Endothelial cell of umbilical vein (primary cell): ENCODE measurements at regions not wholly inside any gene's neighbourhood (a gene's known extent, or its start where the extent isn't known, plus 50 kb on each side); places are given as distances from the start of the nearest gene placed in this dataset.

Source experiments
- BruUV-seq: library from RNA; stranded (reverse); fragments of 400-500 nt; replicated peaks from 2 replicates; lab custom pipeline; 2021; lab: Mats Ljungman, UMichigan
- CTCF ChIA-PET: fragments of 300-600, 350-600 bp; sonication (Branson Sonifier 250); formaldehyde crosslinking; loops from one replicate; lab custom pipeline; 2021; ENCODE audit warnings: antibody characterized with exemption, inconsistent platforms; lab: Charles Lee
- POLR2A ChIA-PET: fragments of 300-600, 350-600 bp; sonication (Branson Sonifier 250); formaldehyde crosslinking; loops from one replicate; lab custom pipeline; 2021; ENCODE audit warnings: antibody characterized with exemption, inconsistent platforms; lab: Charles Lee
- DNase-seq: peaks from one replicate; pipeline ENCODE4 v3.0.0-alpha.2; 2011; ENCODE audit warnings: low read depth, low spot score
- FAIRE-seq: peaks from 2 replicates; lab custom pipeline; 2011; peaks lifted over from hg19 to GRCh38; lab: Jason Lieb, UNC
- H2AFZ ChIP-seq: 2 replicates; pipeline ENCODE4 v1.6.0; 2012; ENCODE audit warnings: low read depth, low read length, control low read depth, inconsistent platforms
- H3K27ac ChIP-seq: 2 replicates; pipeline ENCODE4 v1.5.1; 2011; ENCODE audit warnings: low read depth, mild to moderate bottlenecking, control low read depth, low read length, moderate library complexity; ENCODE audit not compliant: insufficient read depth
- H3K27me3 ChIP-seq, 2 experiments: 2 replicates each; pipeline versions ENCODE4 v1.6.0 to v1.6.1; 2011; ENCODE audit warnings: low read length in 2 of 2, mixed read lengths in 1 of 2; ENCODE audit not compliant: control insufficient read depth in 2 of 2, insufficient read depth in 2 of 2
- H3K36me3 ChIP-seq, 2 experiments: 2 replicates in 1 of 2; 3 replicates in 1 of 2; pipeline ENCODE4 v1.5.1; 2011; ENCODE audit warnings: low read length in 2 of 2, mild to moderate bottlenecking in 1 of 2, moderate library complexity in 1 of 2; ENCODE audit not compliant: control insufficient read depth in 2 of 2, insufficient read depth in 2 of 2; ENCODE audit errors: extremely low read depth in 1 of 2
- H3K4me1 ChIP-seq: 3 replicates; pipeline ENCODE4 v1.5.1; 2011; ENCODE audit warnings: mild to moderate bottlenecking, low read length; ENCODE audit not compliant: control insufficient read depth, insufficient read depth; ENCODE audit errors: extremely low read depth
- H3K4me2 ChIP-seq: 2 replicates; pipeline ENCODE4 v1.6.1; 2011; ENCODE audit warnings: low read length, control low read depth, mixed read lengths; ENCODE audit not compliant: insufficient read depth
- H3K4me3 ChIP-seq, 3 experiments: fragments of 200-600 bp in 1 of 3; sonication (generic), shearing (Covaris generic) in 1 of 3; replicated peaks in 1 of 3; 2 replicates each; pipeline ENCODE4 v1.5.1; 2011 to 2016; ENCODE audit warnings: control low read depth in 3 of 3, low read length in 3 of 3, mild to moderate bottlenecking in 2 of 3, inconsistent platforms in 1 of 3, low read depth in 1 of 3, moderate library complexity in 1 of 3; ENCODE audit not compliant: insufficient read depth in 1 of 3
- H3K79me2 ChIP-seq: 2 replicates; pipeline ENCODE4 v1.6.0; 2012; ENCODE audit warnings: low read length, inconsistent platforms; ENCODE audit not compliant: control insufficient read depth, insufficient read depth
- H3K9ac ChIP-seq: replicated peaks from 2 replicates; pipeline ENCODE3; 2011; ENCODE audit warnings: low read length, control low read depth; ENCODE audit not compliant: insufficient read depth; ENCODE audit errors: extremely low read depth
- H3K9me1 ChIP-seq: replicated peaks from 3 replicates; pipeline ENCODE4 v1.6.0; 2011; ENCODE audit warnings: mild to moderate bottlenecking, low read length; ENCODE audit not compliant: control insufficient read depth, insufficient read depth; ENCODE audit errors: extremely low read depth
- H3K9me3 ChIP-seq: replicated peaks from 2 replicates; pipeline ENCODE4 v1.5.1; 2012; ENCODE audit warnings: low read length, inconsistent platforms; ENCODE audit not compliant: control insufficient read depth, insufficient read depth
- H4K20me1 ChIP-seq: replicated peaks from 2 replicates; pipeline ENCODE3; 2011; ENCODE audit warnings: mild to moderate bottlenecking, low read length; ENCODE audit not compliant: control insufficient read depth, insufficient read depth; ENCODE audit errors: extremely low read depth
- GATA2 ChIP-seq: IDR thresholded peaks from 2 replicates; pipeline ENCODE4 v1.7.0; 2011; ENCODE audit warnings: low read depth, mild to moderate bottlenecking, moderate library complexity, mixed read lengths, low read length; ENCODE audit not compliant: insufficient read length, insufficient read depth
- MAX ChIP-seq: IDR thresholded peaks from 2 replicates; pipeline ENCODE4 v1.6.1; 2011; ENCODE audit not compliant: insufficient read depth, insufficient read length
- MYC ChIP-seq: IDR thresholded peaks from one replicate; pipeline ENCODE4 v1.6.1; 2011; ENCODE audit warnings: mild to moderate bottlenecking, low read depth, low read length
- POLR2AphosphoS5 ChIP-seq: IDR thresholded peaks from 2 replicates; pipeline ENCODE4 v1.6.1; 2012; ENCODE audit warnings: low read depth, mild to moderate bottlenecking, control low read depth, low read length, moderate library complexity; ENCODE audit not compliant: insufficient read depth
- dilution Hi-C: fragments of 300-500 bp; cut with MboI; formaldehyde crosslinking; loops from one replicate; pipeline ENCODE4 v1.15.0; 2019; ENCODE audit warnings: low sequenced_read_pairs; ENCODE audit not compliant: extremely low pct_ligation_motif_present
- intact Hi-C: fragments of 100-400 bp; cut with micrococcal nuclease; formaldehyde crosslinking; loops from one replicate; pipeline ENCODE4 v1.10.0; 2022
- TF ChIP-seq, protein P1 (sequence below), 2 donors: IDR thresholded peaks; 1 replicate in 1 of 2; 2 replicates in 1 of 2; pipeline ENCODE4 v1.5.1; 2011; ENCODE audit warnings: low read length in 2 of 2, mild to moderate bottlenecking in 2 of 2, moderate library complexity in 2 of 2, control low read depth in 1 of 2, inconsistent platforms in 1 of 2, low read depth in 1 of 2; ENCODE audit not compliant: insufficient read depth in 1 of 2; ENCODE audit errors: extremely low read depth in 1 of 2

DNA sequence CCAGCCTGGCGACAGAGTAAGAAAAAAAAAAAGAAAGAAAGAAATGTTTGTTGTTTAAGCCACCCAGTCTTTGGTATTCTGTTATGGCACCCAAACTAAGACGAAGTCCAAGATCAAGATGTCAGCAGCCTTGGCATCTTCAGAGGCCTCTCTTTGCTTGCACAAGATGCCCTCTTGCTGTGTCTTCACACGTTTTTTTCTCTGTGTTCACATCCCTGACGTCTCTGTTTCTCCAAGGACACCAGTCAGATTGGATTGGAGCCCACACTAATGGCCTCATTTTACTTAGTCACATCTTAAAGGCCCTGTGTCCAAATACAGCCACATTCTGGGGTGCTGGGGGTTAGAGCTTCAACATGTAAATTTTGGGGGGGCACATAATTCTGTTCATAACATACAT, 380.9 kb downstream of the GJA1 start:
- no peak overlapping the region for H3K27ac ChIP-seq
- H3K9ac ChIP-seq = no peak overlapping the region
- ChIA-PET POLR2A (no interaction called here), CTCF (no interaction called here)
- no peaks in the 10 kb centered on the region for H3K4me1 ChIP-seq
- no peaks in the 10 kb centered on the region for H4K20me1 ChIP-seq
- TF ChIP-seq GATA2 (no peak), POLR2AphosphoS5 (no peak)
- no TSS peak for BruUV-seq
- no peaks in the 10 kb centered on the region for H3K27me3 ChIP-seq
- no peaks in the 10 kb centered on the region for H3K36me3 ChIP-seq
- H2AFZ ChIP-seq = no peak overlapping the region
- DNase-seq = no peak
- H3K9me3 ChIP-seq = no peaks in the 10 kb centered on the region
- no peaks in the 10 kb centered on the region for H3K79me2 ChIP-seq
- H3K4me3 ChIP-seq = no peak overlapping the region
- no peaks in the 10 kb centered on the region for H3K9me1 ChIP-seq
- intact Hi-C loops (loop anchor here (2.0 to 5.0 kb wide), 2 partner anchors 59 to 294 kb away; no protein-coding TSS in a partner anchor), dilution Hi-C loops (no loop called here)
- no peak for FAIRE-seq
- no peak overlapping the region for H3K4me2 ChIP-seq

- intact Hi-C loops = loop anchor here (2.0 to 5.0 kb wide), 2 partner anchors 60 to 294 kb away; no protein-coding TSS in a partner anchor
- TF ChIP-seq, protein P1, sequence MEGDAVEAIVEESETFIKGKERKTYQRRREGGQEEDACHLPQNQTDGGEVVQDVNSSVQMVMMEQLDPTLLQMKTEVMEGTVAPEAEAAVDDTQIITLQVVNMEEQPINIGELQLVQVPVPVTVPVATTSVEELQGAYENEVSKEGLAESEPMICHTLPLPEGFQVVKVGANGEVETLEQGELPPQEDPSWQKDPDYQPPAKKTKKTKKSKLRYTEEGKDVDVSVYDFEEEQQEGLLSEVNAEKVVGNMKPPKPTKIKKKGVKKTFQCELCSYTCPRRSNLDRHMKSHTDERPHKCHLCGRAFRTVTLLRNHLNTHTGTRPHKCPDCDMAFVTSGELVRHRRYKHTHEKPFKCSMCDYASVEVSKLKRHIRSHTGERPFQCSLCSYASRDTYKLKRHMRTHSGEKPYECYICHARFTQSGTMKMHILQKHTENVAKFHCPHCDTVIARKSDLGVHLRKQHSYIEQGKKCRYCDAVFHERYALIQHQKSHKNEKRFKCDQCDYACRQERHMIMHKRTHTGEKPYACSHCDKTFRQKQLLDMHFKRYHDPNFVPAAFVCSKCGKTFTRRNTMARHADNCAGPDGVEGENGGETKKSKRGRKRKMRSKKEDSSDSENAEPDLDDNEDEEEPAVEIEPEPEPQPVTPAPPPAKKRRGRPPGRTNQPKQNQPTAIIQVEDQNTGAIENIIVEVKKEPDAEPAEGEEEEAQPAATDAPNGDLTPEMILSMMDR (IDR thresholded peaks at IDR 0.05; ENCODE audit: extremely low read depth in 1 of 2, insufficient read depth in 1 of 2, low read depth in 1 of 2, low read length in 2 of 2) = no peak
- TF ChIP-seq MYC = no peak
- no peak for TF ChIP-seq MAX
- no TSS peak for BruUV-seq
- Histone ChIP-seq H3K4me3 (no peak overlapping the region), H3K79me2 (no peaks in the 10 kb centered on the region), H3K9me1 (no peaks in the 10 kb centered on the region), H3K4me2 (no peak overlapping the region), H2AFZ (no peak overlapping the region), H3K9me3 (no peaks in the 10 kb centered on the region), H3K4me1 (no peaks in the 10 kb centered on the region), H4K20me1 (no peaks in the 10 kb centered on the region), H3K9ac (no peak overlapping the region), H3K36me3 (no peaks in the 10 kb centered on the region), H3K27ac (no peak overlapping the region), H3K27me3 (no peaks in the 10 kb centered on the region)
- ChIA-PET POLR2A (no interaction called here), CTCF (no interaction called here)
- FAIRE-seq = no peak
- no peak for DNase-seq
- dilution Hi-C loops = no loop called here
Observed at GRCh38 chr6:121816906-121817540, 381.6 kb downstream of the GJA1 start.
